ENCODE measurements at regions not wholly inside any gene's neighbourhood (a gene's known extent, or its start where the extent isn't known, plus 50 kb on each side); places are given as distances from the start of the nearest gene placed in this dataset.

DNA sequence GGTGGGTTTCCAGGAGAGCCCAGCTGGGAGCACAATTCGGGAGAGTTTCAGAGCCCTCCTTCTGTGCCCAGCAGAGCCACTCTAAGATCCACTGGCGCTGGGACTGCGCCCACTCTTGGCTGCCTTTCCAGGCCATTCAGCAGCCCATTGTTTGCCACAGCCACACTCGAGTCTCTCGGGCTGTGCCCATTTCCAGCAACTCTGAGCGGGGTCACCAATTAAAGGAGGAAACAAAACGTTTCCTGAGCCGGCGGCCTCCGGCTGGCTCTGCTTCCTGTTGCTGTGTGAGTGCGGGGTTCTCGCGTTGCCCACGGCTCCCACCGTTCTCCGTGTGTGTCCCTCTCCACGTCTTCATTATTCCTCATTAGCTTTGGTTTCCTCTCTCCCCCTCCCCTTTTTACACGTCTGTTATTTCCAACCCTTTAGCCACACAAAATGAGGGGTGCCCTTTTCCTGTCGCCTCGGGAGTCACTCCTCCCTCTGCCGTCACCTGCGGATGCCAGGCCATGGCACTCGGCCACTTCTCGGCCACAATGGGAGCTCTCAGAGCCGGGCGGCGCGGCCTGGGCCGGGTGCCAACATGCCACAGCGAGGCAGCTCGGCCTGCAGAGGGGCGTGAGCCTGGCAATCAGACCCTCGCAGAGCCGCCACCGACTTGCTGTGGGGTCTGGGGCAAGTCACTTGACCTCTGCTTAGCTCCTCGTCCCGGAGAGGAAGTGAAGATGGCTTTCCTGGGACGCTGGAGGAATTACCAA is 94.3 kb upstream of the NKX2-2 start:
- TF ChIP-seq RAD21 (IDR thresholded peaks at IDR 0.05; ENCODE audit: low read length) (no peak), MAZ (IDR thresholded peaks at IDR 0.05; ENCODE audit: borderline replicate concordance, low read depth, low read length) (no peak), CHD1 (IDR thresholded peaks at IDR 0.05; ENCODE audit: low read depth, low read length) (no peak), CEBPB (IDR thresholded peaks at IDR 0.05; ENCODE audit: low read depth, low read length) (no peak)
- TF ChIP-seq, protein P1, sequence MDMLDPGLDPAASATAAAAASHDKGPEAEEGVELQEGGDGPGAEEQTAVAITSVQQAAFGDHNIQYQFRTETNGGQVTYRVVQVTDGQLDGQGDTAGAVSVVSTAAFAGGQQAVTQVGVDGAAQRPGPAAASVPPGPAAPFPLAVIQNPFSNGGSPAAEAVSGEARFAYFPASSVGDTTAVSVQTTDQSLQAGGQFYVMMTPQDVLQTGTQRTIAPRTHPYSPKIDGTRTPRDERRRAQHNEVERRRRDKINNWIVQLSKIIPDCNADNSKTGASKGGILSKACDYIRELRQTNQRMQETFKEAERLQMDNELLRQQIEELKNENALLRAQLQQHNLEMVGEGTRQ (IDR thresholded peaks at IDR 0.05; ENCODE audit: low read depth, low read length), result no peak
- dilution Hi-C loops (cut with HindIII; ENCODE audit: low sequenced_read_pairs, unreplicated experiment), result no loop called here

More for the DNA sequence above, 94.3 kb upstream of the NKX2-2 start:
- Histone ChIP-seq H3K56ac (ENCODE audit: extremely low read depth, insufficient read depth, low read length) (no peak overlapping the region), H2BK5ac (ENCODE audit: low read depth, low read length, poor library complexity, severe bottlenecking) (no peak overlapping the region), H3K27ac (ENCODE audit: insufficient read depth, low read length) (no peak overlapping the region), H4K20me1 (ENCODE audit: insufficient read depth, low read length) (no peaks in the 10 kb centered on the region), H2BK15ac (ENCODE audit: low read depth, low read length) (no peak overlapping the region), H4K8ac (ENCODE audit: low read depth in 2 of 2, low read length in 2 of 2) (no peak overlapping the region), H3K18ac (ENCODE audit: low read depth, low read length) (no peak overlapping the region), H3K9ac (ENCODE audit: low read depth, low read length) (no peak overlapping the region), H2AK5ac (ENCODE audit: low read depth, low read length) (no peak overlapping the region), H2AFZ (replicated peaks; ENCODE audit: low read length, poor library complexity) (no peak overlapping the region), H2AK9ac (replicated peaks; ENCODE audit: low read depth, low read length, poor library complexity) (no peak overlapping the region), H4K5ac (ENCODE audit: low read depth, low read length) (no peak overlapping the region), H3K4ac (ENCODE audit: low read depth, low read length) (no peak overlapping the region), H3K27me3 (ENCODE audit: control insufficient read depth, insufficient read depth, low read length) (no peaks in the 10 kb centered on the region), H2BK20ac (ENCODE audit: low read depth, low read length) (no peak overlapping the region), H3K9me3 (ENCODE audit: control insufficient read depth, insufficient read depth, low read length) (peaks cover 12% of the 10 kb centered on the region), H3K79me1 (ENCODE audit: low read depth in 1 of 2, low read length in 2 of 2) (no peaks in the 10 kb centered on the region), H4K91ac (ENCODE audit: insufficient read depth, low read depth, low read length) (no peak overlapping the region), H3K36me3 (ENCODE audit: control insufficient read depth, insufficient read depth, low read length) (no peaks in the 10 kb centered on the region), H3K14ac (replicated peaks; ENCODE audit: low read depth, low read length) (no peak overlapping the region), H3K4me2 (ENCODE audit: low read depth, low read length) (no peak overlapping the region), H3K4me1 (ENCODE audit: control insufficient read depth, insufficient read depth, low read length) (no peaks in the 10 kb centered on the region), H3K9me1 (ENCODE audit: insufficient read depth, low read length) (no peaks in the 10 kb centered on the region), H3K4me3 (ENCODE audit: insufficient read depth, low read depth, low read length) (no peak overlapping the region), H3K23ac (ENCODE audit: low read depth, low read length) (no peak overlapping the region), H2BK120ac (ENCODE audit: low read depth, low read length) (no peak overlapping the region)
- intact Hi-C loops (cut with micrococcal nuclease) (no loop called here), in situ Hi-C loops (cut with MboI; ENCODE audit: low sequenced_read_pairs) (no loop called here)
- CTCF ChIA-PET, result no interaction called here
- BruUV-seq (replicated peaks), result no TSS peak
- DNase-seq (no peak), ATAC-seq (ENCODE audit: low read depth) (no peak)
- WGBS, 2 experiments (ENCODE audit: extremely low coverage in 2 of 2, insufficient read length in 1 of 2), result 64% methylated on average over 7 of the region's 38 CpGs; no CpG with 5 or more reads in 1 of the 2 experiments
- POLR2A ChIA-PET (ENCODE audit: unreplicated experiment), result no interaction called here

All from IMR-90 (cell line).